DOHH2 (cell line): ENCODE measurements at regions not wholly inside any gene's neighbourhood (a gene's known extent, or its start where the extent isn't known, plus 50 kb on each side); places are given as distances from the start of the nearest gene placed in this dataset.

Experiments used
- H3F3A ChIP-seq: fragments of 200-600 bp; sonication (generic), shearing (Covaris generic); 2 replicates; pipeline ENCODE4 v1.6.0; 2016; ENCODE audit warnings: antibody characterized with exemption, mild to moderate bottlenecking; ENCODE audit not compliant: control insufficient read depth, insufficient read depth
- H3K27ac ChIP-seq: fragments of 200-600 bp; sonication (generic); 2 replicates; pipeline ENCODE4 v1.5.1; 2014; ENCODE audit warnings: low read depth, mild to moderate bottlenecking, low read length, moderate library complexity
- H3K27me3 ChIP-seq: fragments of 200-600 bp; sonication (generic); 2 replicates; pipeline ENCODE4 v1.6.1; 2014; ENCODE audit warnings: mild to moderate bottlenecking, low read length, mixed read lengths; ENCODE audit not compliant: control insufficient read depth
- H3K36me3 ChIP-seq: fragments of 200-600 bp; sonication (generic); 2 replicates; pipeline ENCODE4 v1.6.1; 2014; ENCODE audit warnings: mild to moderate bottlenecking, low read length, moderate library complexity, mixed read lengths; ENCODE audit not compliant: control insufficient read depth
- H3K4me1 ChIP-seq: fragments of 200-600 bp; sonication (generic); 2 replicates; pipeline ENCODE4 v1.6.1; 2014; ENCODE audit warnings: mild to moderate bottlenecking, low read length, mixed read lengths; ENCODE audit not compliant: control insufficient read depth
- H3K4me2 ChIP-seq: fragments of 200-600 bp; sonication (generic); 2 replicates; pipeline ENCODE4 v1.6.0; 2014; ENCODE audit warnings: mild to moderate bottlenecking, low read length, moderate library complexity
- H3K4me3 ChIP-seq: fragments of 200-600 bp; sonication (generic); 2 replicates; pipeline ENCODE4 v1.5.1; 2014; ENCODE audit warnings: mild to moderate bottlenecking, low read length, mixed read lengths
- H3K79me2 ChIP-seq: fragments of 200-600 bp; sonication (generic); 2 replicates; pipeline ENCODE4 v1.6.1; 2014; ENCODE audit warnings: mild to moderate bottlenecking, low read length, mixed read lengths; ENCODE audit not compliant: control insufficient read depth
- H3K9me2 ChIP-seq: fragments of 200-600 bp; sonication (generic); replicated peaks from 2 replicates; pipeline ENCODE4 v1.6.1; 2014; ENCODE audit warnings: mild to moderate bottlenecking, low read length, mixed read lengths; ENCODE audit not compliant: control insufficient read depth
- H3K9me3 ChIP-seq: fragments of 200-600 bp; sonication (generic); 2 replicates; pipeline ENCODE4 v1.6.1; 2014; ENCODE audit warnings: antibody characterized with exemption, low read length, mixed read lengths; ENCODE audit not compliant: control insufficient read depth, insufficient read depth
- H4K20me1 ChIP-seq: fragments of 200-600 bp; sonication (generic); 2 replicates; pipeline ENCODE4 v1.6.0; 2014; ENCODE audit warnings: low read depth, mild to moderate bottlenecking, antibody characterized with exemption, low read length, moderate library complexity; ENCODE audit not compliant: control insufficient read depth, insufficient read depth
- EZH2phosphoT487 ChIP-seq: fragments of 200-600 bp; sonication (generic); IDR thresholded peaks from 2 replicates; pipeline ENCODE4 v1.6.1; 2017; ENCODE audit warnings: borderline replicate concordance, mild to moderate bottlenecking, antibody characterized with exemption, low read length, moderate library complexity, mixed read lengths
- TF ChIP-seq, protein P1 (sequence below): fragments of 200-600 bp; sonication (generic); IDR thresholded peaks from one replicate; pipeline ENCODE4 v1.5.1; 2014; ENCODE audit warnings: antibody characterized with exemption, mild to moderate bottlenecking, low read depth, low read length; ENCODE audit not compliant: poor library complexity, severe bottlenecking

DNA sequence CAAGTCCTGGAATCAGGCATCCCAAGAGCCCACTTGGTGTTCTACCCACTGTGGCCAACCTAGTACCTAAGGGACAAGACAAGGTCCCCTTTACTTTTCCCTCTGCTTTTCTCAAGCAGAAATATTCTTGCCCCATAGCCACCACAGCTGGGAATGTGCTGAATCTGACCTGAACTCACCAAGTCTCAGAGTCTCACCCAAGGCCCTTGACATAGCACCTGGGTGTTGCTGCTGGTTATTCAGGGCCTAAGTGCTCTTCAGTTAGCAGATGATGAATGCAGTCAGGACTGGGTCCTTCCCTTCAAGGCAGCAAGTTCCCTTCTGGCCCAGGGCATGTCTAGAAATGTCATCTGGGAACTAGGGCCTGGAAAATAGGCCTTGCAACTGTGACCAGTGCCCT is 201.8 kb upstream of the SERP2 start:
- Histone ChIP-seq H3K9me2 (no peaks in the 10 kb centered on the region), H3K79me2 (no peaks in the 10 kb centered on the region), H3F3A (no peaks in the 10 kb centered on the region), H3K36me3 (no peaks in the 10 kb centered on the region), H3K4me3 (no peak overlapping the region), H3K27ac (no peak overlapping the region), H3K27me3 (no peaks in the 10 kb centered on the region), H3K9me3 (no peaks in the 10 kb centered on the region), H3K4me2 (no peak overlapping the region), H3K4me1 (no peaks in the 10 kb centered on the region), H4K20me1 (no peaks in the 10 kb centered on the region)
- TF ChIP-seq EZH2phosphoT487, result no peak
- TF ChIP-seq, protein P1, sequence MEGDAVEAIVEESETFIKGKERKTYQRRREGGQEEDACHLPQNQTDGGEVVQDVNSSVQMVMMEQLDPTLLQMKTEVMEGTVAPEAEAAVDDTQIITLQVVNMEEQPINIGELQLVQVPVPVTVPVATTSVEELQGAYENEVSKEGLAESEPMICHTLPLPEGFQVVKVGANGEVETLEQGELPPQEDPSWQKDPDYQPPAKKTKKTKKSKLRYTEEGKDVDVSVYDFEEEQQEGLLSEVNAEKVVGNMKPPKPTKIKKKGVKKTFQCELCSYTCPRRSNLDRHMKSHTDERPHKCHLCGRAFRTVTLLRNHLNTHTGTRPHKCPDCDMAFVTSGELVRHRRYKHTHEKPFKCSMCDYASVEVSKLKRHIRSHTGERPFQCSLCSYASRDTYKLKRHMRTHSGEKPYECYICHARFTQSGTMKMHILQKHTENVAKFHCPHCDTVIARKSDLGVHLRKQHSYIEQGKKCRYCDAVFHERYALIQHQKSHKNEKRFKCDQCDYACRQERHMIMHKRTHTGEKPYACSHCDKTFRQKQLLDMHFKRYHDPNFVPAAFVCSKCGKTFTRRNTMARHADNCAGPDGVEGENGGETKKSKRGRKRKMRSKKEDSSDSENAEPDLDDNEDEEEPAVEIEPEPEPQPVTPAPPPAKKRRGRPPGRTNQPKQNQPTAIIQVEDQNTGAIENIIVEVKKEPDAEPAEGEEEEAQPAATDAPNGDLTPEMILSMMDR, result no peak

GRCh38 chr13:44172281-44172810 is 201.3 kb upstream of the SERP2 start:
- H3K79me2 ChIP-seq, result no peaks in the 10 kb centered on the region
- H3K4me1 ChIP-seq, result no peaks in the 10 kb centered on the region
- no peaks in the 10 kb centered on the region for H3K36me3 ChIP-seq
- no peaks in the 10 kb centered on the region for H3F3A ChIP-seq
- no peaks in the 10 kb centered on the region for H3K9me2 ChIP-seq
- no peak overlapping the region for H3K4me3 ChIP-seq
- H3K27me3 ChIP-seq, result no peaks in the 10 kb centered on the region
- TF ChIP-seq EZH2phosphoT487, result no peak
- TF ChIP-seq, protein P1, result no peak
- no peaks in the 10 kb centered on the region for H4K20me1 ChIP-seq
- H3K27ac ChIP-seq, result no peak overlapping the region
- H3K4me2 ChIP-seq, result no peak overlapping the region
- H3K9me3 ChIP-seq, result no peaks in the 10 kb centered on the region

- Histone ChIP-seq H3K79me2 (no peaks in the 10 kb centered on the region), H3K27ac (no peak overlapping the region), H3F3A (no peaks in the 10 kb centered on the region), H3K4me3 (no peak overlapping the region), H3K4me1 (no peaks in the 10 kb centered on the region), H4K20me1 (no peaks in the 10 kb centered on the region), H3K27me3 (no peaks in the 10 kb centered on the region), H3K4me2 (no peak overlapping the region), H3K36me3 (no peaks in the 10 kb centered on the region), H3K9me3 (no peaks in the 10 kb centered on the region), H3K9me2 (no peaks in the 10 kb centered on the region)
- no peak for TF ChIP-seq EZH2phosphoT487
- TF ChIP-seq, protein P1, result no peak
These were observed 198.7 kb upstream of the SERP2 start for GRCh38 chr13:44174769-44175425.
